ENCODE measurements at regions not wholly inside any gene's neighbourhood (a gene's known extent, or its start where the extent isn't known, plus 50 kb on each side); places are given as distances from the start of the nearest gene placed in this dataset.

DNA sequence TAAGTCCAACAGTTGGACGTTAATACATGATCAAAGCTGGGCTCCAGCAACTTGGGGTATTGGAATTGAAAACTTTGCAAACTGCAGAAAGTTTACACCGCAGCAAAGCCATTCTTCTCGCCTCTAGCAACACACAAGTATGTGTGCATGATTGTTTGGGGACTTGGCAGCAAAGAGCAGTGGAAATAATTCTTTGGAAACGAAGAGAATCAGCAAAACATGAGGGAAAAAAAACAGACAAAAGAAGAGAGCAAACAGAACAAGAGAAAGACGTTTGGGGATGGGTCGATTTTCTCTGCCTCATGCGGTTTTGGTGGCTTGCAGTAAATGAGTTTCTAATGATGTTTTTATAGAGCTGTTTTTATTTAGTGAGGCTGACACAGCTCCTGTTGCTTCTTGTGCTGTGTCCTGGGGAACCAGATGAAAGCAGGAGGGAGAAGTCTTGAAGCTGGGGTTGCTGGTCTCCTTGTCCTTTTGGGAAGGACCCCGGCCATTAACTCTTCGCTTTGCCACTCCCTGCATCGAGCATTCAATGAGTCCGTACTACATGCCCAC, 502.9 kb downstream of the GRIN2A start:
- TF ChIP-seq CTCF (IDR thresholded peaks at IDR 0.05) (no peak), POLR2A (IDR thresholded peaks at IDR 0.05) (no peak)
